DND-41 (cell line): ENCODE measurements at regions not wholly inside any gene's neighbourhood (a gene's known extent, or its start where the extent isn't known, plus 50 kb on each side); places are given as distances from the start of the nearest gene placed in this dataset.

Experiments used
- ATAC-seq: fragments of 200-7000 bp; cut with Tn5 transposase; 3 replicates; pipeline ENCODE4 v1.9.1; 2021; ENCODE audit warnings: low read depth; ENCODE audit not compliant: insufficient read depth
- DNase-seq: peaks from one replicate; pipeline ENCODE4 v3.0.0-alpha.2; 2020
- H2AFZ ChIP-seq: 2 replicates; pipeline ENCODE4 v1.6.0; 2012; ENCODE audit warnings: low read depth, low read length
- H3K27ac ChIP-seq: 2 replicates; pipeline ENCODE4 v1.5.1; 2012; ENCODE audit warnings: low read length, inconsistent platforms
- H3K27me3 ChIP-seq: fragments of 200-600 bp; sonication (generic); 2 replicates; pipeline ENCODE4 v1.6.0; 2012; ENCODE audit warnings: low read length, mild to moderate bottlenecking, inconsistent platforms; ENCODE audit not compliant: insufficient read depth, poor library complexity
- H3K36me3 ChIP-seq: 2 replicates; pipeline ENCODE4 v1.5.1; 2012; ENCODE audit warnings: low read length, inconsistent platforms; ENCODE audit not compliant: insufficient read depth
- H3K4me1 ChIP-seq: 2 replicates; pipeline ENCODE4 v1.5.1; 2012; ENCODE audit warnings: mild to moderate bottlenecking, low read length; ENCODE audit not compliant: insufficient read depth
- H3K4me2 ChIP-seq: 2 replicates; pipeline ENCODE4 v1.6.0; 2012; ENCODE audit warnings: mild to moderate bottlenecking, moderate library complexity, low read length, inconsistent platforms; ENCODE audit not compliant: insufficient read depth
- H3K4me3 ChIP-seq, 2 experiments: fragments of 200-600 bp in 1 of 2; shearing (Covaris generic) in 1 of 2; 2 replicates each; pipeline ENCODE4 v1.5.1; 2012 to 2016; ENCODE audit warnings: inconsistent platforms in 2 of 2, low read length in 2 of 2, mild to moderate bottlenecking in 2 of 2, low read depth in 1 of 2, moderate library complexity in 1 of 2
- H3K79me2 ChIP-seq: 2 replicates; pipeline ENCODE4 v1.6.0; 2012; ENCODE audit warnings: low read length, inconsistent platforms; ENCODE audit not compliant: insufficient read depth
- H3K9ac ChIP-seq: 2 replicates; pipeline ENCODE4 v1.6.0; 2012; ENCODE audit warnings: low read depth, mild to moderate bottlenecking, inconsistent platforms, low read length, moderate library complexity
- H3K9me3 ChIP-seq: 2 replicates; pipeline ENCODE4 v1.5.1; 2012; ENCODE audit warnings: low read length, moderate library complexity, mild to moderate bottlenecking, inconsistent platforms; ENCODE audit not compliant: insufficient read depth, severe bottlenecking
- H4K20me1 ChIP-seq: 2 replicates; pipeline ENCODE4 v1.6.0; 2012; ENCODE audit warnings: low read length; ENCODE audit not compliant: insufficient read depth
- EZH2 ChIP-seq: IDR thresholded peaks from 3 replicates; pipeline ENCODE4 v1.6.1; 2012; ENCODE audit warnings: borderline replicate concordance, low read depth, mild to moderate bottlenecking, moderate library complexity, low read length, inconsistent platforms; ENCODE audit not compliant: severe bottlenecking
- TF ChIP-seq, protein P1 (sequence below): IDR thresholded peaks from 2 replicates; pipeline ENCODE4 v1.5.1; 2012; ENCODE audit warnings: borderline replicate concordance, low read length, moderate library complexity, mild to moderate bottlenecking; ENCODE audit not compliant: poor library complexity, severe bottlenecking; ENCODE audit errors: extremely low read depth

DNA sequence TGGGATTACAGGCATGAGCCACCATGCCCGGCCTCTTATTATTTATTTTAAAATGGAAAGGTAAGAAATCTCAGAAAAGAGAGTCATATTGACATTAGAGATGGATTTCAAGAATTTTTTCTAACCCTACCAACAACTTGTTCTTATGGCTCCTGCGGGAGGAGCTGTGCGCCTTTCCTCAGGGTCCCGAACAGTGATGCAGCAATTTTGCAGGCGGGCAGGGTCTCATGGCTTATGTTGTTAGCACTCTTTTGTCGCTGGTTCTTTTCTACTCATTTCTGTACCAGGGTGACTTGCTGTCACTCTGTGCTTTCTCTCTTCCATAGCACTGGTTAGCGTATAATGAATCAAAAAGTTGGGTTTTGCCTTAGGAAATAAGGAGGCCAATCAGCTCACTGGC, 148.8 kb upstream of the DLGAP1 start:
- no peak overlapping the region for H3K27ac ChIP-seq
- ATAC-seq (no peak), DNase-seq (no peak)
- no peaks in the 10 kb centered on the region for H3K36me3 ChIP-seq
- H3K9me3 ChIP-seq, result no peaks in the 10 kb centered on the region
- no peaks in the 10 kb centered on the region for H3K27me3 ChIP-seq
- no peaks in the 10 kb centered on the region for H3K79me2 ChIP-seq
- H3K4me1 ChIP-seq, result no peaks in the 10 kb centered on the region
- TF ChIP-seq, protein P1, sequence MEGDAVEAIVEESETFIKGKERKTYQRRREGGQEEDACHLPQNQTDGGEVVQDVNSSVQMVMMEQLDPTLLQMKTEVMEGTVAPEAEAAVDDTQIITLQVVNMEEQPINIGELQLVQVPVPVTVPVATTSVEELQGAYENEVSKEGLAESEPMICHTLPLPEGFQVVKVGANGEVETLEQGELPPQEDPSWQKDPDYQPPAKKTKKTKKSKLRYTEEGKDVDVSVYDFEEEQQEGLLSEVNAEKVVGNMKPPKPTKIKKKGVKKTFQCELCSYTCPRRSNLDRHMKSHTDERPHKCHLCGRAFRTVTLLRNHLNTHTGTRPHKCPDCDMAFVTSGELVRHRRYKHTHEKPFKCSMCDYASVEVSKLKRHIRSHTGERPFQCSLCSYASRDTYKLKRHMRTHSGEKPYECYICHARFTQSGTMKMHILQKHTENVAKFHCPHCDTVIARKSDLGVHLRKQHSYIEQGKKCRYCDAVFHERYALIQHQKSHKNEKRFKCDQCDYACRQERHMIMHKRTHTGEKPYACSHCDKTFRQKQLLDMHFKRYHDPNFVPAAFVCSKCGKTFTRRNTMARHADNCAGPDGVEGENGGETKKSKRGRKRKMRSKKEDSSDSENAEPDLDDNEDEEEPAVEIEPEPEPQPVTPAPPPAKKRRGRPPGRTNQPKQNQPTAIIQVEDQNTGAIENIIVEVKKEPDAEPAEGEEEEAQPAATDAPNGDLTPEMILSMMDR, result no peak
- TF ChIP-seq EZH2, result no peak
- no peak overlapping the region for H3K9ac ChIP-seq
- H3K4me3 ChIP-seq, result no peak overlapping the region
- H4K20me1 ChIP-seq, result no peaks in the 10 kb centered on the region
- H3K4me2 ChIP-seq, result no peak overlapping the region
- no peak overlapping the region for H2AFZ ChIP-seq

DNA sequence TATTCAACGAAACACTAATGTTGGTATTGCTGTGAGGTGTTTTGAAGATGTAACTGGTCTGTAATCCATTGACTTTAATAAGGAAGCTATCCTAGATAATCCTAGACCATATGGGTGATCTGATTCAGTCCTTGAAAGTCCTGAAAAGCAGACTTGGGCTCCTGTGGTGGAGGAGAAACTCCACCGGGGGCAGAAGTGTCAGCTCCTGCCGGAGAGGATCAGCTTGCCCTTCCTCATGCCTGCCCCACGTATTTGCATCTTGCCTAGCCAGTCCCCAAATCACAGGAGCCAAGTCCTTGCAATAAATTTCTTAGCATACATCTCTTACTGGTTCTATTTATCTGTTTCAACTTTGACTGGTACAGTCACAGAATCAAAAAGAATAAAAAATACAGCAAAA, 144.2 kb upstream of the DLGAP1 start:
- no peak overlapping the region for H3K4me2 ChIP-seq
- no peak overlapping the region for H3K27ac ChIP-seq

DNA sequence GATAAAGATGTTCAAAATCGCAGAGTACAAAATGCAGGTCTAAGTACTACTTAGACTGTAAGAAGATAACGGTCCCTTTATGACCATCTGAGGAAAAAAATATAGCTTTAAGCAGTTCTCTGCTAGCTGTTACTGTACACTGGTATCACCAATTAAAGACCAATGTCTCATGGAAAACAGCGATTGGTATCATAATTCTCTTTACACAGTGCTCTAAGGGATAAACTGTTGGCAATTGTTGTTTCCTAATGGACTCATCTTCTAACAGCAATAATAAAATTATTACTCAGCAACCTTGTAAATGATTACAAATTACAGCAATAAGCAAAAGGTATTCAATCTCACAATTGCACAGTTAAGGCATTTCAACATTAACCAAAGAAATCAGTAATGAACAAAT, 142.2 kb upstream of the DLGAP1 start:
- no peaks in the 10 kb centered on the region for H3K4me1 ChIP-seq
- TF ChIP-seq EZH2, result no peak
- TF ChIP-seq, protein P1, result no peak
- H3K36me3 ChIP-seq, result no peaks in the 10 kb centered on the region
- no peak overlapping the region for H3K4me3 ChIP-seq
- H3K9ac ChIP-seq, result no peak overlapping the region
- H3K27ac ChIP-seq, result no peak overlapping the region
- DNase-seq (no peak), ATAC-seq (no peak)
- no peaks in the 10 kb centered on the region for H3K79me2 ChIP-seq
- H2AFZ ChIP-seq, result no peak overlapping the region
- H3K4me2 ChIP-seq, result no peak overlapping the region
- no peaks in the 10 kb centered on the region for H3K27me3 ChIP-seq
- H3K9me3 ChIP-seq, result no peaks in the 10 kb centered on the region
- no peaks in the 10 kb centered on the region for H4K20me1 ChIP-seq

More for the DNA sequence above, 144.2 kb upstream of the DLGAP1 start:
- Histone ChIP-seq H2AFZ (no peak overlapping the region), H3K9ac (no peak overlapping the region), H3K27me3 (no peaks in the 10 kb centered on the region), H3K36me3 (no peaks in the 10 kb centered on the region), H3K9me3 (no peaks in the 10 kb centered on the region), H3K4me1 (no peaks in the 10 kb centered on the region), H3K79me2 (no peaks in the 10 kb centered on the region), H3K4me3 (no peak overlapping the region), H4K20me1 (no peaks in the 10 kb centered on the region)
- no peak for DNase-seq
- no peak for TF ChIP-seq EZH2
- TF ChIP-seq, protein P1, result no peak
- ATAC-seq, result no peak

DNA sequence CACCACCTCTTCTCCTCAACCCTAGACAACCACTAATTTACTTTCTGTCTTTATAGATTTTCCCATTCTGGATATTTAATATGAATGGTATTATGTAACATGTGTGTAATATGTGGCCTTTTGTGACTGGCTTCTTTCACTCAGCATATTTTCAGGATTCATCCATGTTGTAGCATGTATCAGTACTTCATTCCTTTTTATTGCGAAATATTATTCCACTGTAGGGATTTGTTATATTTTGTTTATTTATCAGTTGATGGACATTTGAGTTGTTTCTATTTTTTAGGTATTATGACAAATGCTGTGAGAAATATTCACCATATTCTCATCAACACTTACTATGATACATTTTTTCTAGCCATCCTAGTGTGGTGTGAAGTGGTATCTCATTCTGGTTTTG, 138.8 kb upstream of the DLGAP1 start:
- Histone ChIP-seq H3K79me2 (no peaks in the 10 kb centered on the region), H3K27me3 (no peaks in the 10 kb centered on the region), H3K4me3 (no peak overlapping the region), H3K9me3 (no peaks in the 10 kb centered on the region), H3K4me1 (no peaks in the 10 kb centered on the region), H3K27ac (no peak overlapping the region), H3K36me3 (no peaks in the 10 kb centered on the region), H4K20me1 (no peaks in the 10 kb centered on the region), H3K9ac (no peak overlapping the region), H2AFZ (no peak overlapping the region), H3K4me2 (no peak overlapping the region)
- ATAC-seq (no peak), DNase-seq (no peak)
- TF ChIP-seq, protein P1, result no peak
- no peak for TF ChIP-seq EZH2
